Loucy (cell line): ENCODE measurements at regions not wholly inside any gene's neighbourhood (a gene's known extent, or its start where the extent isn't known, plus 50 kb on each side); places are given as distances from the start of the nearest gene placed in this dataset.

ENCODE experiments used
- CTCF ChIP-seq: fragments of 200-600 bp; sonication (generic); conservative IDR thresholded peaks from 2 replicates; pipeline ENCODE4 v1.5.1; 2014; ENCODE audit warnings: mild to moderate bottlenecking, antibody characterized with exemption, low read length
- EZH2phosphoT487 ChIP-seq: fragments of 200-600 bp; IDR thresholded peaks from 2 replicates; pipeline ENCODE4 v1.6.1; 2018; ENCODE audit warnings: antibody characterized with exemption, mild to moderate bottlenecking, moderate library complexity, borderline replicate concordance

- TF ChIP-seq CTCF (no peak), EZH2phosphoT487 (no peak)
Measured at GRCh38 chr5:164220522-164220921, 715.1 kb downstream of the MAT2B start.
